CD4-positive, alpha-beta T cell treated with Interleukin-15 for 1 hour (primary cell): ENCODE measurements at regions not wholly inside any gene's neighbourhood (a gene's known extent, or its start where the extent isn't known, plus 50 kb on each side); places are given as distances from the start of the nearest gene placed in this dataset.
"Not testable (repeated sequence)": the region's sequence is repeated elsewhere in the genome, so short reads cannot be mapped to it uniquely, and the experiment has no call there.

Source experiments
- DNase-seq: peaks from one replicate; pipeline ENCODE4 v3.0.0-alpha.2; 2020

- DNase-seq: no peak
These were observed 150.6 kb downstream of the TXNL1 start for GRCh38 chr18:56487801-56488200.

DNA sequence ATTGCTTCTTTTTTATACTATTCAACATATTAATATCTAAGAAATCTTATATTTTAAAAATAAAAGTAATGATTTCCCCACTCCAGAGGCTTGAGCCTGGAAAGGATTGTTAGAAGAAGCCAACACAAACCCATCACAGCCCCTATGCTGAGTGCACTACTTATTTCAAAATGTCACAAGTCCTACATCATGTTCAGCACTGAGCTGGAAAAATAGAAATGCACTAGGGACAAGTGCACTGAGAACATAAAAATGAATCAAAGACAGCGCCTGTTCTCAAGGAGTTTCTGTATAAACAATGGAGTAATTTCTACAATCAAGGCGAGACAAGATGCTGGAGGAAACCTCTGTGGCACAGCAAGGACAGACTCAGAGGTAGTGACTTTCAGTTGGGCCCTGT, 155.0 kb downstream of the TXNL1 start:
- no peak for DNase-seq

GRCh38 chr18:56482813-56483212, 155.6 kb downstream of the TXNL1 start:
- not testable (repeated sequence) for DNase-seq

DNA sequence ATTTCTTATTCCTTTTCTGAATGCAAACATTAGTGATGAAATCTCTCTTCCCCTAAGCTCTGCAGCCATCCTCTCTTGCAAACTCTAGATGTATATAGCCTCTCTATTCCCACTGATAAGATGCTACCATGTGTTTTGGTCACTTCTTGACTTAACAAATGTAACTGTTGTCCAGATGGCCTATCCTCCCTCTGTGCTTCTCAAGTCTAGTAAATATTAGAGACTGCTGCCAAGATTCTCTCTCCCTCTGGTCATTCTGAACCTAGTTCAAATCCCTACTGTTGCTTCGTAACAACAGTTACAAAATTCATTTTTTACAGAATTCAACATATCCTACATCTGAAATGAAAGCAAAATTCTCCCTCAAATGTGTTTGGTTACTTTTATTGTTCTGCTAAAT, 156.6 kb downstream of the TXNL1 start:
- no peak for DNase-seq

GRCh38 chr18:56479841-56480240, 158.6 kb downstream of the TXNL1 start:
- no peak for DNase-seq

- DNase-seq: no peak
These were observed 163.1 kb downstream of the TXNL1 start for GRCh38 chr18:56475250-56475649.

GRCh38 chr18:56473400-56474024, 164.9 kb downstream of the TXNL1 start:
- DNase-seq: no peak

DNA sequence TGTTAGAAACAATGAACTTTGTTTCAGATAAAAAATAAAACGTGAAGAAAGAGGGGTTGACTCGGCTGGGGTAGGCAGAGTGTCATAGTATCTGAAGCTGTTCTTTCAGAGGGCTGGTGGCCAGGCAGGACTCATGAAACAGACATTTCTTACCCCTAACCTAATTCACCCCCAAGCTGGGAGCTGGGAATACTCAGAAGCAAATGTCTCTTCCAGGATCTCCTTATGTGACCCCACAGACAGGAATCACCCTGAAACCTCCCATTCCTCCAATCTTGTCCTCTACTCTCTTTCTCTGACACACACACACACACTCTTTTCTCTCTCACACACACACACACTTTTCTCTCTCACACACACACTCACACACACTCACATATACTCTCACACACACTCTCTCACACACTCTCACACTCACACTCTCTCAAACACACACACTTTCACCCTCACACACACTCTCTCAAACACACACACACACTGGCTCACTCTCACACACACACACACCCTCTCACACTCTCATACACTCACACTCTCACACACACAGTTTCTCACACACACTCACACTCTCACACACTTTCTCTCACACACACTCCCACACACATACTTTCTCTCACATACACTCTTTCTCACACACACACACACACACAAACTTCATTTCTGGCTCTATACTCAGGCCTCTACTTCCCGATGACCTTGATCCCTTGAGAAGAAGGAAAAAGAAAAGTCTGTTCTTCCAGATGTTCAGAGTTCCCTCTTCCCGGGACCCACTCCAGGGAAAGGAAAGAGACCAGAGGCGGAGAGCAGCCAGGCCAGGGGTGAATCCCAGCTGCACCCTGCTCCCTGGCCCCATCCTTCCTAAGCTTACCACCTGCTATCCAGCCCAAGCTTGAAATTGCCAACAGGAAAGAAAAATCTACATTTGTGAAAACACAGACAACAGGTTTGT, 167.7 kb downstream of the TXNL1 start:
- no peak for DNase-seq

DNA sequence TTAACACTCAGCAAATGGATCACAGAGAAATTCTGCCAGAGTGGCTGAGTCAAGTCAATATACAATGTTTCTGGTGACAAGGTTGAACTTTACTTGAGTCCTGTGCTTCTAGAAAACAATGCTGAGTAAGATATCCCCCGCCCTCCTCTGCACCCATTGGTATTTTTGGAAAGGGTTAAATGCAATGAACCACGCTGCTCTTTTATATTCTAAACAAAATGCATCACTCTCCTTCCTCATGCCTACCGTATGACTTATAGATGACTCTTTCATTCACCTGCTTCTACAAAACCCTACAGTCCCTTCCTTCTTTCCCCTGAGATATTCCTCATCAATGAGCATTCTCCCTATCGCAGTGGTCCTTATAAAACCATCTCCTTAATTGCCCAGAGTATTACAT, 168.8 kb downstream of the TXNL1 start:
- no peak for DNase-seq

DNA sequence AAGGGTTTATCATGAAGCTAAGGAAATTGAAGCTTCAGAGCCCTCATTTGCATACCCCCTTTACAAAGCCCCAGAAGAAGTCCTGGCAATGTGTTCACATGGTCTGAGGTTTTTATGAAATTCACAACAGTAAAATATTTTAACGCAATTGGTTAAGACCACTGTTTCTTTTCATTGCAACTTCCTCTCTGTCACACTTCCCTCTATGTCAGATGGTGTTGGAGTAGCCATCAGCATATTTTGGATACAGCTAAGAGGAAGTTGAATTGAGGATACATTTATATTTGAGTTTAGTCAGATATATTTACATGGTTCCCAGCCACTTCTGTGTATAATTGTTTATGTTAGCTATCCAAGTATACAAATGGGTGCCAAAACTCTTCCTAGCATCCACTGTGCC, 170.0 kb downstream of the TXNL1 start:
- DNase-seq: no peak

GRCh38 chr18:56462276-56462675, 176.1 kb downstream of the TXNL1 start:
- DNase-seq: no peak

- no peak for DNase-seq
These were observed 177.2 kb downstream of the TXNL1 start for GRCh38 chr18:56461151-56461550.

- no peak for DNase-seq
These were observed 177.8 kb downstream of the TXNL1 start for GRCh38 chr18:56460581-56460980.

DNA sequence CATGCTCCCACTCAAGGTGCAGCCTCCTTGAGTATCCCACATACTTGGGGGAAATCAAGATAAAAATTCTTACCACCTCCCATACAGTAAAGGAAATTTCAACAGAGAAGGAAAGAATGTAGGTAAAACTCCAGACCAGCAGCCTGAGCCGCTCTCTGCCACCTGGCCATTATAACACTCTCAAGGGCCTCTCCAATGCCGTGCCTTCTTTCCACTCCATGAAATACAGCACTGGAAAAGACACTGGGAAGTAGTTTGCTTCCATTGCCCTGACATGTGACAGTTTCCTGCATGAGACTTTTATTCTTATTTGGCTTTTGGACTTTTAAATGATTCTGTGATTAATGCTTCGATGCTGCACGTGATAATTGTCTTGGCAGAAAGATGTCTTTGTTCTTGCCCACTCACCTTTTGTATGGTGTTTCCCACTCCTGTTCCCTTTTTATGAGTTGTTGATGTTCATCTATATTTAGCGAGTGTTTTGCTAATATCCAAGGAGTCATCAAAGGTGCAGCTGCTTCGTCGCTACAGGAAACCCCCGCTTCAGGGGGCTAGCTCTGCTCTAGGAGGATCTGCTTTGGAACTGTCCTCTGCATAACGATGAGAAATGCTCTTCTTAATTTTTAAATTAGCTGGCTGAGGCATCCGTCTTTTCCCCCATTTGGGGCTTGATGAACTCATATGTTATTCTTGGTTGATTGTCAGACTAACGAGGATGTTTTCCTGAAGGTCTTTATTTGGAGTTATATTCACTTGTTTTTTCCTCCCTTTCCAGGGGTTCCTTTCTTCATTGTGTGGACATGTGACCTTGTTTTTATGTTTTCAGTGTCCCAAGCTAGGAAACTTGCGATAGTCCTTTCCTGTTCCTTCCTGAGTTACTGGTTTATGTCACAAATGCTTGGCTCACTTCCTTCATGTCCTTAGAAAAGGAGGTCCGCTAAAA, 179.4 kb downstream of the TXNL1 start:
- no peak for DNase-seq

DNA sequence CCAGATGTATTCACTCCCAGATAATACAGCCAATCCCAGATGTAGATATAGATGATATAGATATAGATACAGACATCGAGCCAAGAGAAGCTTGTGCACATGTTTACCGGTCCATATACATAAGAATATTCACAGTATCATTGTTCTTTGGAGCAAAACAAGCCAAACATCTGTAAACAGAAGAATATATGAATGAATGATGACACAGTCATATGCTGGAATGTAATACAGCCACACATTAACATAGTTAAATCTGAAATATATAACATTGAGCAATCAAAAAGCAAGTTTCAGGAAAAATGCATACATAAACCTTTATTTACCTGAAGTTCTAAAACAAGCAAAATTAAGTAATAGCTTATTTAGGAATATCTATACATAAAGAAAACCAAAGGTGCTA, 182.5 kb downstream of the TXNL1 start:
- DNase-seq: no peak

GRCh38 chr18:56455141-56455540, 183.3 kb downstream of the TXNL1 start:
- DNase-seq: no peak

- no peak for DNase-seq
These were observed 184.8 kb downstream of the TXNL1 start for GRCh38 chr18:56453631-56454030.

GRCh38 chr18:56451188-56451587, 187.2 kb downstream of the TXNL1 start:
- DNase-seq: no peak

DNA sequence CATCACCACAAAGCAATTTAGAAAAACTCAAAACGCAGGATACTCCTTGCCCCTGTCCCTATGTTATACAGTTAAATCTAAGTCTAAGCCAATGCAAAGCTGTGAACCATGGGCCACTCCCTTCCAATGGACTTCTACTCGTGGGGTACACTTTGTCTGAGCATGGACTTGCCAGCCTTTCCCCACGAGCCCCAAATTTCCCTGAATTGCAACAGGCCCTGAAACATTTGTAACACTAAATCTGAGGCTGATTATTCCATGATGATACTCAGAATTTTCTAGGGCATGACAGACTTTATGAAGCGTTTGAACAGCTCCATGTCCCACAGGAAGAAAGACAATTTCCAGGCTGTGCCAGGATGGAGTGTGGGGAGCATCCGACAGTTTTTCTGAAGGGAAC, 189.6 kb downstream of the TXNL1 start:
- no peak for DNase-seq

DNA sequence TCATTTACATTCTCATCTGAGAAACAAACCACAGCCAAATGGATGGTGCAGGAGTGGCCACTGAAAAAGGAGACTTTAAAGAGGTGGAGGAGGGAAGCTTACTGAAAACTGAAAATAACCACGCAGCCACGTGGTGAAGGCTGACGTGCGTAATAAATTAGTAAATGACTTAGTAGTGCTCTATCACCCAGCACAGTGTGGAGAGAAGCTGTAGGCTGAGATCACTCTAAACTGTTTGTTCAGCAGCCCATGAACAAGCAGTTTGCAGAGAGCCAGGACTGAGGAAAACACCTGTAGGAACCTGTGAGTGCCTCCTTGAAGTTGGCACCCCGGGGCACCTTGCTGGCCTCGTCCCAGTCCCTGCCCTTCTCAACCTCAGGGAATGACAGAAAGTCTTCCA, 193.0 kb downstream of the TXNL1 start:
- DNase-seq: no peak

DNA sequence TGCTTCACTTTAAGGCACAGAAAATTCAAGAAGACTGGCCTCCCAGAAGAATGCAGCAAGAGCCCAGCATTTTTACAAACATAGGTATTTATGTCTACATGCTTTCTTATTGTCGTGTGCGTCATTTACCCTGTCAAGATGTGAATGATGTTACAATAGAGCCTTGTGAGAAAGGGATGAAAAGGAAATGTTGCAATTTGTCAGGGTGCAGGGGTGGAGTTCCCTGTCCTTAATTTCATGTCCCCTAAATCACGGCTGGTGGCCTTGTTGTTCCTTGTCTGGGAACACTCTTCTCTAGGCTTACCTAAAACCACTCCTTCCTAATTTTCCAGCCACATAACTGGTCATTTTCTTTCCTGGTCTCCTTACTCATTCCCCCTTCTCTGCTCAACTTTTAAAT, 194.2 kb downstream of the TXNL1 start:
- no peak for DNase-seq

GRCh38 chr18:56443166-56443907, 195.1 kb downstream of the TXNL1 start:
- DNase-seq: no peak

GRCh38 chr18:56438480-56438879, 199.9 kb downstream of the TXNL1 start:
- not testable (repeated sequence) for DNase-seq
